ENCODE measurements at regions not wholly inside any gene's neighbourhood (a gene's known extent, or its start where the extent isn't known, plus 50 kb on each side); places are given as distances from the start of the nearest gene placed in this dataset.

GRCh38 chr5:125812651-125813050, 610.6 kb upstream of the GRAMD2B start:
- Histone ChIP-seq H3K27me3 (ENCODE audit: control insufficient read depth, insufficient read depth, low read length, poor library complexity, severe bottlenecking) (no peaks in the 10 kb centered on the region), H3K9me3 (ENCODE audit: control insufficient read depth, low read length) (no peaks in the 10 kb centered on the region), H3K4me3 (ENCODE audit: insufficient read depth, low read depth, low read length) (no peak overlapping the region), H3K4me1 (ENCODE audit: control insufficient read depth, insufficient read depth, low read length) (no peaks in the 10 kb centered on the region), H3K27ac (ENCODE audit: insufficient read depth, low read depth, low read length, poor library complexity, severe bottlenecking) (no peak overlapping the region), H3K36me3 (ENCODE audit: control insufficient read depth, insufficient read depth, low read length) (no peaks in the 10 kb centered on the region)

GRCh38 chr5:125813221-125813974, 609.8 kb upstream of the GRAMD2B start:
- 93 to 100% methylated on average over 4 to 6 of the region's 6 CpGs for WGBS, 2 experiments
- Histone ChIP-seq H3K9me3 (ENCODE audit: control insufficient read depth, low read length) (no peaks in the 10 kb centered on the region), H3K36me3 (ENCODE audit: control insufficient read depth, insufficient read depth, low read length) (no peaks in the 10 kb centered on the region), H3K27ac (ENCODE audit: insufficient read depth, low read depth, low read length, poor library complexity, severe bottlenecking) (no peak overlapping the region), H3K27me3 (ENCODE audit: control insufficient read depth, insufficient read depth, low read length, poor library complexity, severe bottlenecking) (no peaks in the 10 kb centered on the region), H3K4me3 (ENCODE audit: insufficient read depth, low read depth, low read length) (no peak overlapping the region), H3K4me1 (ENCODE audit: control insufficient read depth, insufficient read depth, low read length) (no peaks in the 10 kb centered on the region)

GRCh38 chr5:125814119-125814518, 609.1 kb upstream of the GRAMD2B start:
- no peaks in the 10 kb centered on the region for H3K36me3 ChIP-seq (ENCODE audit: control insufficient read depth, insufficient read depth, low read length)

GRCh38 chr5:125823572-125823971, 599.6 kb upstream of the GRAMD2B start:
- H3K9me3 ChIP-seq (ENCODE audit: control insufficient read depth, low read length): no peaks in the 10 kb centered on the region
- H3K36me3 ChIP-seq (ENCODE audit: control insufficient read depth, insufficient read depth, low read length): no peaks in the 10 kb centered on the region
- H3K4me1 ChIP-seq (ENCODE audit: control insufficient read depth, insufficient read depth, low read length): no peaks in the 10 kb centered on the region
- H3K27ac ChIP-seq (ENCODE audit: insufficient read depth, low read depth, low read length, poor library complexity, severe bottlenecking): no peak overlapping the region
- WGBS, 2 experiments: 90 to 91% methylated on average over 4 of the region's 4 CpGs
- H3K4me3 ChIP-seq (ENCODE audit: insufficient read depth, low read depth, low read length): no peak overlapping the region
- no peaks in the 10 kb centered on the region for H3K27me3 ChIP-seq (ENCODE audit: control insufficient read depth, insufficient read depth, low read length, poor library complexity, severe bottlenecking)

More at GRCh38 chr5:125814119-125814518, 609.1 kb upstream of the GRAMD2B start:
- Histone ChIP-seq H3K9me3 (ENCODE audit: control insufficient read depth, low read length) (no peaks in the 10 kb centered on the region), H3K4me1 (ENCODE audit: control insufficient read depth, insufficient read depth, low read length) (no peaks in the 10 kb centered on the region), H3K4me3 (ENCODE audit: insufficient read depth, low read depth, low read length) (no peak overlapping the region), H3K27ac (ENCODE audit: insufficient read depth, low read depth, low read length, poor library complexity, severe bottlenecking) (no peak overlapping the region), H3K27me3 (ENCODE audit: control insufficient read depth, insufficient read depth, low read length, poor library complexity, severe bottlenecking) (no peaks in the 10 kb centered on the region)
- whole genome bisulfite sequencing, 2 experiments: 92 to 100% methylated on average over 1 of the region's 2 CpGs

- H3K9me3 ChIP-seq (ENCODE audit: control insufficient read depth, low read length): no peaks in the 10 kb centered on the region
- H3K4me1 ChIP-seq (ENCODE audit: control insufficient read depth, insufficient read depth, low read length): no peaks in the 10 kb centered on the region
- no peaks in the 10 kb centered on the region for H3K27me3 ChIP-seq (ENCODE audit: control insufficient read depth, insufficient read depth, low read length, poor library complexity, severe bottlenecking)
- no peaks in the 10 kb centered on the region for H3K36me3 ChIP-seq (ENCODE audit: control insufficient read depth, insufficient read depth, low read length)
- no peak overlapping the region for H3K27ac ChIP-seq (ENCODE audit: insufficient read depth, low read depth, low read length, poor library complexity, severe bottlenecking)
- no peak overlapping the region for H3K4me3 ChIP-seq (ENCODE audit: insufficient read depth, low read depth, low read length)
Measured at GRCh38 chr5:125826214-125826613, 597.0 kb upstream of the GRAMD2B start.

DNA sequence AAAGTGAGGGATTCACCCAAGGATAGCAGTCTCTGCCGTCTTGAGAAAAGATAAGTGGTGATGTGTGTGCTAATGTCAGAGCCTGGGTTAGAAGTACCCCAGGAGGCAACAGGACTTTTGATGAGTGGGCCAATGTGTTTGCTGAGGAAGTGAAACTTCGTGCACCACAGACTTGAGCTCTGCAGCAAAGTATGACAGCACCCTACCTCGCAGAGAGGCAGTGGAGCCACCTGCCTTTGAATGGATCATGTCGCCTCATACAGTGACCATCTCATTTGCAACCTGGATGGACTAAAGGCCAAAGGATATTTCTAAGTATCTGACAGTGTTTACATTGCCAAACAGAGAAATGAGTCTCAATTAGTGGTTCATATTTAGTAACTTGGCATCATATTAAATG, 593.9 kb upstream of the GRAMD2B start:
- Histone ChIP-seq H3K36me3 (ENCODE audit: control insufficient read depth, insufficient read depth, low read length) (no peaks in the 10 kb centered on the region), H3K27ac (ENCODE audit: insufficient read depth, low read depth, low read length, poor library complexity, severe bottlenecking) (no peak overlapping the region), H3K9me3 (ENCODE audit: control insufficient read depth, low read length) (no peaks in the 10 kb centered on the region), H3K4me1 (ENCODE audit: control insufficient read depth, insufficient read depth, low read length) (peaks cover under 1% of the 10 kb centered on the region), H3K27me3 (ENCODE audit: control insufficient read depth, insufficient read depth, low read length, poor library complexity, severe bottlenecking) (no peaks in the 10 kb centered on the region), H3K4me3 (ENCODE audit: insufficient read depth, low read depth, low read length) (no peak overlapping the region)
- WGBS, 2 experiments: 88 to 89% methylated on average over 4 of the region's 4 CpGs

DNA sequence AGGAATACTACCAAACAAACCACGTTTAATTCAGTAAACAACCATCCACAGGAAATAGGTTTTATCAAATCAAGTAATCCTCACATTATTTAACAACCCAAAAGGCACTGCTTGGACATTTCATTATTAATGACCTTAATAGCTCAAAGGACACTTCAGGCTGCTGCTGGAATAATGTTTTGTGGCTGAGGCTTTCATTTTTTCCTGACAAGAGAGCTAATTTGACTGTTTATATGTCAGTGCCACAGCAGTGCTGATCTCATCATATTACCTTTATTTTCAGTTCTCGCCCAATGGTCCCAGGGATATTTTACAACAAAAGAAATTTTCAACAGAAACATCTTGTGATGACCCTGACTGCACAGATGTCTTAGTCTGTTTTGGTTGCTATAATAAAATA, 589.8 kb upstream of the GRAMD2B start:
- no peak overlapping the region for H3K4me3 ChIP-seq (ENCODE audit: insufficient read depth, low read depth, low read length)
- 92 to 94% methylated on average over 2 of the region's 2 CpGs for WGBS, 2 experiments
- H3K4me1 ChIP-seq (ENCODE audit: control insufficient read depth, insufficient read depth, low read length): peaks cover 14% of the 10 kb centered on the region
- H3K9me3 ChIP-seq (ENCODE audit: control insufficient read depth, low read length): no peaks in the 10 kb centered on the region
- no peak overlapping the region for H3K27ac ChIP-seq (ENCODE audit: insufficient read depth, low read depth, low read length, poor library complexity, severe bottlenecking)
- H3K27me3 ChIP-seq (ENCODE audit: control insufficient read depth, insufficient read depth, low read length, poor library complexity, severe bottlenecking): no peaks in the 10 kb centered on the region
- H3K36me3 ChIP-seq (ENCODE audit: control insufficient read depth, insufficient read depth, low read length): no peaks in the 10 kb centered on the region

GRCh38 chr5:125834438-125835115, 588.6 kb upstream of the GRAMD2B start:
- Histone ChIP-seq H3K27ac (ENCODE audit: insufficient read depth, low read depth, low read length, poor library complexity, severe bottlenecking) (no peak overlapping the region), H3K27me3 (ENCODE audit: control insufficient read depth, insufficient read depth, low read length, poor library complexity, severe bottlenecking) (no peaks in the 10 kb centered on the region), H3K9me3 (ENCODE audit: control insufficient read depth, low read length) (no peaks in the 10 kb centered on the region), H3K4me1 (ENCODE audit: control insufficient read depth, insufficient read depth, low read length) (peaks cover 14% of the 10 kb centered on the region), H3K4me3 (ENCODE audit: insufficient read depth, low read depth, low read length) (no peak overlapping the region), H3K36me3 (ENCODE audit: control insufficient read depth, insufficient read depth, low read length) (no peaks in the 10 kb centered on the region)
- 84 to 85% methylated on average over 10 of the region's 10 CpGs for whole genome bisulfite sequencing, 2 experiments

GRCh38 chr5:125835293-125836172, 587.7 kb upstream of the GRAMD2B start:
- Histone ChIP-seq H3K9me3 (ENCODE audit: control insufficient read depth, low read length) (no peaks in the 10 kb centered on the region), H3K4me3 (ENCODE audit: insufficient read depth, low read depth, low read length) (no peak overlapping the region), H3K36me3 (ENCODE audit: control insufficient read depth, insufficient read depth, low read length) (no peaks in the 10 kb centered on the region), H3K27ac (ENCODE audit: insufficient read depth, low read depth, low read length, poor library complexity, severe bottlenecking) (no peak overlapping the region), H3K4me1 (ENCODE audit: control insufficient read depth, insufficient read depth, low read length) (peaks cover 14% of the 10 kb centered on the region), H3K27me3 (ENCODE audit: control insufficient read depth, insufficient read depth, low read length, poor library complexity, severe bottlenecking) (no peaks in the 10 kb centered on the region)
- 40 to 46% methylated on average over 7 to 10 of the region's 11 CpGs for WGBS, 2 experiments

DNA sequence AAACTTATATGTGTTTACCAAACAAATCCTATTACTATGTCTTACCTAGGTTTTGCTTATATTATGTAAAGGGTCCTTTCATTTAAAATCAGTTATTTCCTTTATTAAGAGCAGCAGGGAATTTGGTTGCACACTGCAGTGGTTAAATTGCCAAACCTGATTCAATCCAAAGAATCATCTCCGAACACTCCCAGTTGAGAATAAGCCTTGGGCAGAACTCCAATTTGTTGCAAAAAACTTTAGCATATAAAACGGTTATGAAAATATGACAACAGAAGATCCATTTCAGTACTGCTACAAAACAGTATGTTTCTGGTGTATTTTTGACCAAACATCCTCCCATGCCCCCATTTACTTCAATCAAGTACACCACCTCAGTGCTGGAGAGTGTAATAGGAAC, 587.0 kb upstream of the GRAMD2B start:
- 86 to 94% methylated on average over 2 of the region's 2 CpGs for WGBS, 2 experiments

More for the DNA sequence above, 587.0 kb upstream of the GRAMD2B start:
- H3K36me3 ChIP-seq (ENCODE audit: control insufficient read depth, insufficient read depth, low read length): no peaks in the 10 kb centered on the region
- H3K4me3 ChIP-seq (ENCODE audit: insufficient read depth, low read depth, low read length): no peak overlapping the region
- H3K9me3 ChIP-seq (ENCODE audit: control insufficient read depth, low read length): no peaks in the 10 kb centered on the region
- peaks cover 14% of the 10 kb centered on the region for H3K4me1 ChIP-seq (ENCODE audit: control insufficient read depth, insufficient read depth, low read length)
- H3K27me3 ChIP-seq (ENCODE audit: control insufficient read depth, insufficient read depth, low read length, poor library complexity, severe bottlenecking): no peaks in the 10 kb centered on the region
- H3K27ac ChIP-seq (ENCODE audit: insufficient read depth, low read depth, low read length, poor library complexity, severe bottlenecking): no peak overlapping the region

Data from ectodermal cell (in vitro differentiated cells).